ENCODE measurements at regions not wholly inside any gene's neighbourhood (a gene's known extent, or its start where the extent isn't known, plus 50 kb on each side); places are given as distances from the start of the nearest gene placed in this dataset.

GRCh38 chr3:87607234-87607633 is 330.9 kb upstream of the POU1F1 start:
- TF ChIP-seq CTCF (conservative IDR thresholded peaks at IDR 0.05 in 1 of 2, IDR thresholded peaks at IDR 0.05 in 1 of 2; ENCODE audit: low read depth in 1 of 2, low read length in 2 of 2): no peak
- no peak for TF ChIP-seq EZH2 (IDR thresholded peaks at IDR 0.05; ENCODE audit: low read length, missing control alignments)

Measured in fibroblast of lung (primary cell).